T-cell (primary cell): ENCODE measurements at regions not wholly inside any gene's neighbourhood (a gene's known extent, or its start where the extent isn't known, plus 50 kb on each side); places are given as distances from the start of the nearest gene placed in this dataset.
"Not testable (repeated sequence)": the region's sequence is repeated elsewhere in the genome, so short reads cannot be mapped to it uniquely, and the experiment has no call there.

Source experiments
- ATAC-seq, 4 experiments: fragments of 200-7000 bp in 3 of 4; fragments of 150-1000 bp in 1 of 4; cut with Tn5 transposase; replicated peaks in 1 of 4; 1 replicate in 3 of 4; 2 replicates in 1 of 4; pipeline ENCODE4 v1.10.0; 2021; ENCODE audit warnings: moderate library complexity in 3 of 4, mild to moderate bottlenecking in 2 of 4, moderate number of reproducible peaks in 1 of 4
- CTCF ChIA-PET, 2 donors: fragments of 300-600 bp; sonication (Branson Sonifier 250); formaldehyde crosslinking; loops; one replicate each; lab custom pipeline; 2022; ENCODE audit warnings: antibody characterized with exemption in 2 of 2; lab: Charles Lee
- POLR2A ChIA-PET, 2 donors: fragments of 300-600 bp; sonication (Branson Sonifier 250); formaldehyde crosslinking; loops; one replicate each; lab custom pipeline; 2022; ENCODE audit warnings: antibody characterized with exemption in 2 of 2; lab: Charles Lee
- DNase-seq, 35 experiments: peaks; one replicate each; pipeline versions ENCODE4 v3.0.0 to v3.0.0-alpha.2; 2013 to 2023
- H3K27ac ChIP-seq: one replicate; pipeline ENCODE4 v1.5.1; 2013; ENCODE audit warnings: low read length
- H3K27me3 ChIP-seq, 2 experiments: replicated peaks in 1 of 2; 1 replicate in 1 of 2; 2 replicates in 1 of 2; pipeline versions ENCODE4 v1.6.1 to v1.7.0; 2013; ENCODE audit warnings: low read length in 1 of 2, mixed read lengths in 1 of 2; ENCODE audit not compliant: control insufficient read depth in 2 of 2, insufficient read depth in 2 of 2; ENCODE audit errors: extremely low read depth in 1 of 2
- H3K36me3 ChIP-seq, 2 donors: 1 replicate in 1 of 2; 2 replicates in 1 of 2; pipeline versions ENCODE4 v1.6.1 to v1.7.0; 2013; ENCODE audit warnings: low read length in 1 of 2; ENCODE audit not compliant: control insufficient read depth in 2 of 2, insufficient read depth in 1 of 2; ENCODE audit errors: extremely low read depth in 1 of 2
- H3K4me1 ChIP-seq, 2 experiments: 1 replicate in 1 of 2; 2 replicates in 1 of 2; pipeline versions ENCODE4 v1.6.1 to v1.7.0; 2013; ENCODE audit warnings: low read length in 2 of 2, mixed read lengths in 1 of 2; ENCODE audit not compliant: insufficient read depth in 2 of 2, control insufficient read depth in 1 of 2; ENCODE audit errors: extremely low read depth in 1 of 2
- H3K4me3 ChIP-seq, 2 donors: 1 replicate in 1 of 2; 2 replicates in 1 of 2; pipeline versions ENCODE4 v1.5.1 to v1.7.0; 2013; ENCODE audit warnings: mild to moderate bottlenecking in 2 of 2, low read length in 1 of 2, moderate library complexity in 1 of 2; ENCODE audit not compliant: control insufficient read depth in 1 of 2; ENCODE audit errors: extremely low read depth in 1 of 2
- H3K9me3 ChIP-seq: 2 replicates; pipeline ENCODE4 v1.7.0; 2013
- H3K27ac Mint-ChIP-seq, 2 donors: one replicate each; pipeline ENCODE4 v1.8.0; 2020 to 2021; ENCODE audit warnings: mild to moderate bottlenecking in 2 of 2, mixed read lengths in 2 of 2
- H3K27me3 Mint-ChIP-seq, 2 donors: one replicate each; pipeline ENCODE4 v1.8.0; 2021 to 2022; ENCODE audit warnings: mixed read lengths in 2 of 2
- H3K36me3 Mint-ChIP-seq: one replicate; pipeline ENCODE4 v1.8.0; 2021; ENCODE audit warnings: mixed read lengths
- H3K4me1 Mint-ChIP-seq, 3 donors: one replicate each; pipeline ENCODE4 v1.8.0; 2020 to 2022; ENCODE audit warnings: mixed read lengths in 3 of 3, mild to moderate bottlenecking in 1 of 3
- H3K4me3 Mint-ChIP-seq, 3 donors: one replicate each; pipeline ENCODE4 v1.8.0; 2020 to 2022; ENCODE audit warnings: mild to moderate bottlenecking in 3 of 3, mixed read lengths in 3 of 3, moderate library complexity in 3 of 3
- H3K9me3 Mint-ChIP-seq, 3 donors: one replicate each; pipeline ENCODE4 v1.8.0; 2020 to 2022; ENCODE audit warnings: mixed read lengths in 3 of 3
- WGBS: methylation state at CpG from one replicate; pipeline ENCODE4 v1.1.5; 2013; ENCODE audit warnings: missing lambda C conversion rate; ENCODE audit not compliant: insufficient coverage; 5-methylcytosine and 5-hydroxymethylcytosine counted together

GRCh38 chr7:101757879-101758278 lies 59.5 kb upstream of the CUX1 start:
- Histone ChIP-seq H3K4me3 (no peak overlapping the region), H3K27me3 (peaks cover 0 to 11% of the 10 kb centered on the region in 2 experiments), H3K4me1 (peaks cover 0 to 2% of the 10 kb centered on the region in 2 experiments), H3K36me3 (no peaks in the 10 kb centered on the region), H3K27ac (no peak overlapping the region), H3K9me3 (no peaks in the 10 kb centered on the region)
- H3K27me3 Mint-ChIP-seq, result peaks cover 0 to 2% of the 10 kb centered on the region in 2 donors
- no peak overlapping the region for H3K27ac Mint-ChIP-seq
- WGBS, result 92% methylated on average over 6 of the region's 7 CpGs
- no peaks in the 10 kb centered on the region for H3K36me3 Mint-ChIP-seq
- POLR2A ChIA-PET, result no interaction called here
- CTCF ChIA-PET, result no interaction called here
- no peak overlapping the region for H3K4me3 Mint-ChIP-seq
- ATAC-seq, result no peak
- H3K9me3 Mint-ChIP-seq, result no peaks in the 10 kb centered on the region
- H3K4me1 Mint-ChIP-seq, result peaks cover 12 to 14% (median 13%) of the 10 kb centered on the region in 3 donors
- no peak for DNase-seq

- ATAC-seq, POLR2A ChIA-PET, DNase-seq, H3K9me3 Mint-ChIP-seq, H3K27me3 ChIP-seq, H3K36me3 ChIP-seq, H3K4me3 ChIP-seq, H3K27me3 Mint-ChIP-seq, H3K9me3 ChIP-seq, H3K27ac ChIP-seq, H3K27ac Mint-ChIP-seq, H3K4me1 ChIP-seq, H3K36me3 Mint-ChIP-seq, H3K4me3 Mint-ChIP-seq: not testable (repeated sequence)
- WGBS, result no CpG with 5 or more reads among the region's 2 CpGs
- H3K4me1 Mint-ChIP-seq, result peaks cover 12 to 14% (median 13%) of the 10 kb centered on the region in 3 donors
- CTCF ChIA-PET, result interaction anchor here in 1 of 2 donors (0.6 kb wide), 1 partner anchor 44 kb away, joined by 3 read pairs; no protein-coding TSS in a partner anchor
Observed at GRCh38 chr7:101758519-101758918, 58.9 kb upstream of the CUX1 start.

GRCh38 chr7:101764221-101764620 lies 53.2 kb upstream of the CUX1 start:
- H3K27ac Mint-ChIP-seq, result no peak overlapping the region
- H3K27ac ChIP-seq, result no peak overlapping the region

GRCh38 chr7:101767544-101767943 lies 49.9 kb upstream of the CUX1 start:
- Mint-ChIP-seq H3K36me3 (no peaks in the 10 kb centered on the region), H3K27me3 (peaks cover 3 to 4% of the 10 kb centered on the region in 2 donors), H3K9me3 (no peaks in the 10 kb centered on the region), H3K27ac (no peak overlapping the region), H3K4me3 (no peak overlapping the region), H3K4me1 (no peaks in the 10 kb centered on the region)
- no peaks in the 10 kb centered on the region for H3K36me3 ChIP-seq
- 85% methylated on average over 5 of the region's 6 CpGs for WGBS
- ChIA-PET CTCF (interaction anchor here in 1 of 2 donors (0.7 kb wide), 1 partner anchor 474 kb away, joined by 3 read pairs; no protein-coding TSS in a partner anchor), POLR2A (no interaction called here)
- no peak overlapping the region for H3K4me3 ChIP-seq
- H3K9me3 ChIP-seq, result no peaks in the 10 kb centered on the region
- H3K27ac ChIP-seq, result no peak overlapping the region
- peaks cover 0 to 11% of the 10 kb centered on the region in 2 experiments for H3K27me3 ChIP-seq
- no peaks in the 10 kb centered on the region for H3K4me1 ChIP-seq
- DNase-seq (no peak), ATAC-seq (no peak)

More at GRCh38 chr7:101764221-101764620, 53.2 kb upstream of the CUX1 start:
- H3K4me3 ChIP-seq, result no peak overlapping the region
- H3K4me1 ChIP-seq, result no peaks in the 10 kb centered on the region
- no peaks in the 10 kb centered on the region for H3K9me3 Mint-ChIP-seq
- no peak overlapping the region for H3K4me3 Mint-ChIP-seq
- no peaks in the 10 kb centered on the region for H3K27me3 Mint-ChIP-seq
- ChIA-PET CTCF (no interaction called here), POLR2A (interaction anchor here in 1 of 2 donors (0.7 kb wide), 1 partner anchor 315 kb away, joined by 3 read pairs; no protein-coding TSS in a partner anchor)
- H3K4me1 Mint-ChIP-seq, result no peaks in the 10 kb centered on the region
- ATAC-seq, result no peak
- no peaks in the 10 kb centered on the region for H3K36me3 ChIP-seq
- H3K27me3 ChIP-seq, result peaks cover 0 to 5% of the 10 kb centered on the region in 2 experiments
- H3K36me3 Mint-ChIP-seq, result no peaks in the 10 kb centered on the region
- 82% methylated on average over 6 of the region's 6 CpGs for WGBS
- no peak for DNase-seq
- H3K9me3 ChIP-seq, result no peaks in the 10 kb centered on the region
